Stimulated activated CD4-positive, alpha-beta T cell treated with anti-CD3 and anti-CD28 coated beads, Interleukin-4, amount 100 ng/mL, for 4 hours (primary cell): ENCODE measurements at regions not wholly inside any gene's neighbourhood (a gene's known extent, or its start where the extent isn't known, plus 50 kb on each side); places are given as distances from the start of the nearest gene placed in this dataset.
"Not testable (repeated sequence)": the region's sequence is repeated elsewhere in the genome, so short reads cannot be mapped to it uniquely, and the experiment has no call there.

Experiments
- DNase-seq, 2 experiments: peaks; one replicate each; pipeline ENCODE4 v3.0.0-alpha.2; 2020

DNA sequence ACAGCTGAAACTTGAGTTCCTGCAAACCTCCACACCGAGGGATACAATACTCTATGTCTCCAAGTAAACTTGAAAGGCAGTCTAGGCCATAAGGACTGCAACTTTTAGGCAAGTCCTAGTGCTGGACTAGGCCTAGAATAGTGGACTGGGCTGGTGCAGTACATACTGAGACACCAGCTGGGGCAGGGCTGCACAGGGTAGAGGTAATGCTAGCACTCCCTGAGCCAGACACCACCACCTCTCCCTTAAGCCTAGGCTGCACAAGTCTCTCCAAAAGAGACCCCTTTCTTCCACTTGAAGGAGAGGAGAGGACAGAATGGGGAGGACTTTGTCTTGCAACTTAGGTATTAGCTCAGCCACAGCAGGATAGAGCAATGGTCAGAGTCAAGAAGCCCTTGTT is 65.7 kb upstream of the PTPRK start:
- no peak for DNase-seq

DNA sequence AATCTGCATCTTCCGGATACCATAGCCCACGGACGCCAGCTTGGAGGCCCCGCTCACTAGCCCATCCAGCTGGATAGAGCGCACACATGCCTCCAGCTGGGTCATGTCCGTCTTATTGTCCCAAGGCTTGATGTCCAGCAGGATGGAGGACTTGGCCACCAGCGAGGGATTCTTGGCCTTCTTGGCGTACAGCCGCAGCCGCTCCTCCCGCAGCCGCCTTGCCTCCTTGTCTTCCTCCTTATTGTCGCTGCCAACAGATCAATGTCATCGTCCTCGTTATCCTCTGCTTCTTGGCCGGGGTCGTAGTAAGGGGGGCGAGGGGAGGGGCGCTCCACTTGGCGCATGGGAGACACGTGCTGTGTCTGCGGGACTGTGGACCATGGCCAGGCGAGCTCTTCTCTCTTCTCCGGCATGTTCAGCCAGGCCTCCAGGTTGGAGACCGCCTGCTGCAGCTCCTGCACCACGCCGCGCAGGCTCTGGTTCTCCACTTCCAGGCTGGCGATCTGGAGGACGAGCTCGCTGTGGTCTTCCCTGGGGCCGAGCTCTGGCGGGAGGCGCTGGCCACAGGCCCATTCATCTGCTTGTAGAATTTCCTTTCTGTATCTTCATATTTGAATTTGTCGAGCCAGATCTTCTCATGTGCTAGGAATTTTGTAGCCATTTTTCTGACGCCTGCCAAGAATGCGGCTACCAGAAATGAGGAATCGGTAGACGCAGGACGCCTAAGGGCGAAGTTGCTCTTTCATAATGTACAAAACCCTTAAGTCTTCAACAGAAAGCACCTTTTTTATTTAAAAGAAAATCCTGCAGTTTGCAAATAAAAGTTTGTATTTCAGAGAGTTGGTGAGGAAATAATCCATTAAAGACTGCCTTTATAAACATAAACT is 60.1 kb upstream of the PTPRK start:
- DNase-seq: no peak

- DNase-seq: not testable (repeated sequence)
These were observed 54.9 kb upstream of the PTPRK start for GRCh38 chr6:128575254-128575653.

DNA sequence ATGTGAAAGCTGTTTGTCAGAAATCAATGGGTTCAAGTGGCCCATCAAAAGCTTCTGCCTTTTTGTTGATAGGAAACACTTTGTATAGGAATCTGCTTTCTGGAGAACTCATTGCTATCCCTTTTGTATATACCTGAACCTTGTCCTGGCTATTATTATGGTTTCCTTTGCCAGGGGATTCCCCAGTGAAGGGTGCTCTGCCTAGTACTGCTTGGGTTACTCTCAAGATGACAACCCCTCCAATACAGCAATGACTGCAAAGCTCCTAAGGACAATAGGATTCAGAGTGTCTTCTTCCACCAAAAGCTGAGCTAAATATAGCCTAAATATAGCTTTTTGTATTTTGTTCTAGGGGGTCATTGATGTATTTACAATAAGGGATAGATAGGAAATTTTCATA is 54.0 kb upstream of the PTPRK start:
- DNase-seq: no peak

DNA sequence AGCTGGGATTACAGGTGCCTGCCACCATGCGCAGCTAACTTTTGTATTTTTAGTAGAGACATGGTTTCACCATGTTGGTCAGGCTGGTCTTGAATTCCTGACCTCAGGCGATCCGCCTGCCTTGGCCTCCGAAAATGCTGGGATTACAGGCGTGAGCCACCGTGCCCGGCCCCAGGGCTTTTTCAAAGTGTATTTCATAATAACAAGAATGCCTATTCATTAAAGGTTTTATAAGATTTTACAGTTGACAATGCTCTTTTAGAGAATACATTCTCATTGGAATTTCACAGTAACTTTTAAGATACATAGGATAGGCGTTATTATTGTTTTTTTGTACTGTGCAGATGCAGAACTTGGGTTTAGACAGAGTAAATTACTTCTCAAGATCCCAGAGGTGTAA is 52.6 kb upstream of the PTPRK start:
- DNase-seq: no peak

DNA sequence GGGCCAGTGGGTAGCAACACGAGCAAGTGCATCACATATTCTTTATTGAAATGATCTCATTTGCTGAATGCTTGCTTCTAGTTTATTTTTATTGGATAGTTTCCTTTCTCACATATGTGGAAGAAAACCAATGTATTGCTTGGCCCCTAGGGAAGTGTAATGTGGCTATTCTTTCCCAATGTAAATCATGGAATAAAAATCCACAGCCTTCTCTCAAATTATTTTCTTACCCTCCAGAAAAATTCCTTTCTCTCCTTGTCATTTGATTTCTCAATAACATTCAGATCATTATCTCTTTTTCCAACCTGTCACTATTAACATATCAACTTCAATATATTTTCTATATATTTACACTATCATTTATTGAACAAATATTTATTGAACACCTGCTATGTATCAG is 51.9 kb upstream of the PTPRK start:
- DNase-seq: no peak

DNA sequence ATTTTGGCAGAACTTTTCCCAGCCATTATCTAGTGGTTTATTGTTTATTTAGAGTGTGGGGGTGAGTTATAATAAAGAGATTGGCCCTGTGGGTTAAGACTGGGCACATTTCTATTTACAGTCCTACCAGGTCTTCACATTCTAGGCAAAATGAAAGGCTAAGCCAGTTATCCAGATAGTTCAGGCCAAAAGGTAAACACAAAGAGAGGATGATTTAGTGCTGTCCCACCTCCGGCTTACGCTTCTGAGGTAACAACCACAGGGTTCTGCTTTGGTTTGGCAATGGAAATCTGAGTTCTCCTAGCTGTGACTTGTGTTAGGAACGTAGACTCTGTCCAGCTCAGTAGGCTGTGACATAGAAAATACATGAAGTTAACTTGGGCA is 50.3 kb upstream of the PTPRK start:
- DNase-seq: no peak

GRCh38 chr6:128569732-128570679 is 49.6 kb upstream of the PTPRK start:
- DNase-seq: no peak
